ENCODE measurements at regions not wholly inside any gene's neighbourhood (a gene's known extent, or its start where the extent isn't known, plus 50 kb on each side); places are given as distances from the start of the nearest gene placed in this dataset.

- TF ChIP-seq CBX8 (IDR thresholded peaks at IDR 0.05; ENCODE audit: borderline replicate concordance, low read depth, low read length) (no peak), ZNF274 (IDR thresholded peaks at IDR 0.05; ENCODE audit: borderline replicate concordance, extremely low read depth, low read length) (no peak), NANOG (IDR thresholded peaks at IDR 0.05; ENCODE audit: insufficient read depth, low read depth, low read length, poor library complexity, severe bottlenecking) (no peak)
These were observed 403.7 kb upstream of the AZI2 start (continued) for GRCh38 chr3:28752290-28752689.

Data from H1 (cell line).